Erythroblast (primary cell): ENCODE measurements at regions not wholly inside any gene's neighbourhood (a gene's known extent, or its start where the extent isn't known, plus 50 kb on each side); places are given as distances from the start of the nearest gene placed in this dataset.

Experiments used
- GATA1 ChIP-seq: IDR thresholded peaks from 2 replicates; pipeline ENCODE4 v1.6.1; 2011; ENCODE audit warnings: low read depth, mild to moderate bottlenecking, control low read depth, low read length, moderate library complexity
- POLR2A ChIP-seq: IDR thresholded peaks from 2 replicates; pipeline ENCODE4 v1.6.1; 2011; ENCODE audit warnings: mild to moderate bottlenecking, low read length

DNA sequence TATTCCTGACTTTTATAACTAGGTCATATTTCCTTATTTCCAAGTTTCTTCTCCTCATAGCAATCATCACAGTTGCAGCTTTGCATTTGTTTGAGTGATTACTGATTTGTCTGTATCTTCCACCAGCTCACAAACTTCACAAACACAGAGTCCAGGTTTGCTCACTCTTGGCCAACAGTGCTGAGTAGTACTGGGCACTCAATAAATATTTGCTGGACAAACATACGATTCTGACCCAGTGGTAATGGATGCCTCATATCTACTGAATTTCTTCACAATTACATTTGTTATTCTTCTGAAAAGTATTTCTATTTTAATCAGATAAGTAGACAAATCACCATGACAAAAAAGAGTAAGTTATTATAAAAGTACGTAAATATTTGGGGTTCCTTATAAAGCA is 516.3 kb downstream of the TDRD15 start:
- TF ChIP-seq POLR2A (no peak), GATA1 (no peak)
